Glutamatergic neuron (in vitro differentiated cells): ENCODE measurements at regions not wholly inside any gene's neighbourhood (a gene's known extent, or its start where the extent isn't known, plus 50 kb on each side); places are given as distances from the start of the nearest gene placed in this dataset.

Source experiments
- DNase-seq: peaks from one replicate; pipeline ENCODE4 v3.0.0; 2022
- H3K27ac Mint-ChIP-seq: one replicate; pipeline ENCODE4 v1.8.0; 2020; ENCODE audit warnings: mild to moderate bottlenecking, mixed read lengths, inconsistent platforms; ENCODE audit not compliant: unreplicated experiment
- H3K27me3 Mint-ChIP-seq: one replicate; pipeline ENCODE4 v1.8.0; 2020; ENCODE audit warnings: mild to moderate bottlenecking, moderate library complexity, mixed read lengths, inconsistent platforms; ENCODE audit not compliant: unreplicated experiment
- H3K36me3 Mint-ChIP-seq: one replicate; pipeline ENCODE4 v1.8.0; 2020; ENCODE audit warnings: mild to moderate bottlenecking, mixed read lengths, inconsistent platforms; ENCODE audit not compliant: unreplicated experiment
- H3K4me1 Mint-ChIP-seq: one replicate; pipeline ENCODE4 v1.8.0; 2020; ENCODE audit warnings: mild to moderate bottlenecking, low read depth, mixed read lengths, inconsistent platforms; ENCODE audit not compliant: unreplicated experiment
- H3K4me3 Mint-ChIP-seq: one replicate; pipeline ENCODE4 v1.8.0; 2020; ENCODE audit warnings: mild to moderate bottlenecking, mixed read lengths, inconsistent platforms; ENCODE audit not compliant: unreplicated experiment
- H3K9me3 Mint-ChIP-seq: one replicate; pipeline ENCODE4 v1.8.0; 2020; ENCODE audit warnings: mild to moderate bottlenecking, moderate library complexity, mixed read lengths, inconsistent platforms; ENCODE audit not compliant: unreplicated experiment
- TF ChIP-seq, protein P1 (sequence below): fragments of 200-600 bp; sonication (generic); IDR thresholded peaks from one replicate; pipeline ENCODE4 v1.5.0; 2021; ENCODE audit not compliant: partially characterized antibody, unreplicated experiment

DNA sequence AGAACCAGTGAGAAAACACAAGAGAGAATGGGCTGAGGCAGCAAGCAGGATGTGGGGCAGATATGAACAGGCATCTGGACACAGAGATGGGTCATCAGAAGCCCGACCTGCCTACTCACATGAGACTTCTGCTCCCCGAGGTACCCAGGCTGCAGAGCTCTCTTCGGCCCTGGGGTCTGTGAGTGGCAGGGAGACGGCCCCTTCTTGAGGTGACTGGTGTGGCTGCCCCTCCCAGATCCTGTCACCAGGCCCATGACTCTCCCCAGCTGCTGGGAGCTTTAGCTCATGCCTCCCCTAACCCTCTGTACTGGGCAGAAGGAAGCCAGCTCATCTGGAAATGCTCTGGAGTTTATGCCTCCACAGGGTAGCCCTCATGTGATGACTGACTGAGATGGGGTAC is 157.6 kb upstream of the PCBD1 start:
- TF ChIP-seq, protein P1, sequence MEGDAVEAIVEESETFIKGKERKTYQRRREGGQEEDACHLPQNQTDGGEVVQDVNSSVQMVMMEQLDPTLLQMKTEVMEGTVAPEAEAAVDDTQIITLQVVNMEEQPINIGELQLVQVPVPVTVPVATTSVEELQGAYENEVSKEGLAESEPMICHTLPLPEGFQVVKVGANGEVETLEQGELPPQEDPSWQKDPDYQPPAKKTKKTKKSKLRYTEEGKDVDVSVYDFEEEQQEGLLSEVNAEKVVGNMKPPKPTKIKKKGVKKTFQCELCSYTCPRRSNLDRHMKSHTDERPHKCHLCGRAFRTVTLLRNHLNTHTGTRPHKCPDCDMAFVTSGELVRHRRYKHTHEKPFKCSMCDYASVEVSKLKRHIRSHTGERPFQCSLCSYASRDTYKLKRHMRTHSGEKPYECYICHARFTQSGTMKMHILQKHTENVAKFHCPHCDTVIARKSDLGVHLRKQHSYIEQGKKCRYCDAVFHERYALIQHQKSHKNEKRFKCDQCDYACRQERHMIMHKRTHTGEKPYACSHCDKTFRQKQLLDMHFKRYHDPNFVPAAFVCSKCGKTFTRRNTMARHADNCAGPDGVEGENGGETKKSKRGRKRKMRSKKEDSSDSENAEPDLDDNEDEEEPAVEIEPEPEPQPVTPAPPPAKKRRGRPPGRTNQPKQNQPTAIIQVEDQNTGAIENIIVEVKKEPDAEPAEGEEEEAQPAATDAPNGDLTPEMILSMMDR, result no peak
- H3K27ac Mint-ChIP-seq, result no peak overlapping the region
- no peak overlapping the region for H3K4me3 Mint-ChIP-seq
- H3K4me1 Mint-ChIP-seq, result peaks cover 16% of the 10 kb centered on the region
- DNase-seq, result no peak
- H3K36me3 Mint-ChIP-seq, result no peaks in the 10 kb centered on the region
- H3K9me3 Mint-ChIP-seq, result peaks cover 8% of the 10 kb centered on the region
- H3K27me3 Mint-ChIP-seq, result peaks cover 17% of the 10 kb centered on the region

GRCh38 chr10:71046747-71047146 is 158.4 kb upstream of the PCBD1 start:
- TF ChIP-seq, protein P1, result no peak
- H3K9me3 Mint-ChIP-seq, result peaks cover 8% of the 10 kb centered on the region
- no peak for DNase-seq
- H3K27me3 Mint-ChIP-seq, result peaks cover 17% of the 10 kb centered on the region
- H3K4me3 Mint-ChIP-seq, result no peak overlapping the region
- peaks cover 16% of the 10 kb centered on the region for H3K4me1 Mint-ChIP-seq
- H3K36me3 Mint-ChIP-seq, result no peaks in the 10 kb centered on the region
- H3K27ac Mint-ChIP-seq, result no peak overlapping the region

- DNase-seq, result no peak
- Mint-ChIP-seq H3K36me3 (no peaks in the 10 kb centered on the region), H3K4me1 (peaks cover 16% of the 10 kb centered on the region), H3K9me3 (peaks cover 8% of the 10 kb centered on the region), H3K27ac (no peak overlapping the region), H3K4me3 (no peak overlapping the region), H3K27me3 (peaks cover 11% of the 10 kb centered on the region)
- TF ChIP-seq, protein P1, result no peak
These were observed 160.7 kb upstream of the PCBD1 start for GRCh38 chr10:71048971-71049615.

- Mint-ChIP-seq H3K27ac (peak overlapping the region; percentile 26), H3K4me1 (peaks cover 16% of the 10 kb centered on the region), H3K4me3 (no peak overlapping the region), H3K9me3 (peaks cover 8% of the 10 kb centered on the region), H3K36me3 (no peaks in the 10 kb centered on the region), H3K27me3 (peaks cover 11% of the 10 kb centered on the region)
- TF ChIP-seq, protein P1, result no peak
- DNase-seq, result no peak
These were observed 161.6 kb upstream of the PCBD1 start for GRCh38 chr10:71049994-71050393.

DNA sequence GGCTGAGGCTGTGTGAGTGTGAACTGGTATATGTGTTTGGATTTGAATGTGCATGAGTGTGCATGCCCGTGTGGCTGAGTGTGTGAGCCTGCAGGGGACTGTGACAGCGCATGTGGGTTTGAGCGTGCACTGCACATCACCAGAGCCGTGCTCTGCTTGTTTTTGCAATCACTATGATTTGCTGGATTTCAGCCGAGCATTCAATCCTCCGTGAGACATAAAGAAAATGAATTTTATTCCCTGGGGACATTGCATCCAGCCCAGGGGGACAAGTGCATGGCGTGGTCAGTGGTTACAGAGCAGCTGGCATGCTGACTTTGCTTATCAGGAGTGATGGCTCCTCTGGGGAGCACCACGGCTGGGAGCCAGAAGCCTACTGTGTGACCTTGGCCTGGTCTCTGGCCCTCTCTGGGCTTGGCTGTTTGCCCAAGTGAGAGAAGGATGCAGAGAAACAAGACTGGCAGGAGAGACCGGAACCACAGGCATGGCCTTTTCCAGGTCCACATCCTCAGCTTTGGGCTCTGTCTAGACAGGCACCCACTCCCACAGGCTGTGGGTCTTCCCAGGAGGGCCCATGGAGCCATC is 160.2 kb upstream of the UNC5B start:
- Mint-ChIP-seq H3K27ac (no peak overlapping the region), H3K27me3 (peaks cover 10% of the 10 kb centered on the region), H3K36me3 (no peaks in the 10 kb centered on the region), H3K4me3 (no peak overlapping the region), H3K9me3 (peaks cover 8% of the 10 kb centered on the region), H3K4me1 (peaks cover 16% of the 10 kb centered on the region)
- DNase-seq, result no peak
- TF ChIP-seq, protein P1, result no peak
